ENCODE measurements at regions not wholly inside any gene's neighbourhood (a gene's known extent, or its start where the extent isn't known, plus 50 kb on each side); places are given as distances from the start of the nearest gene placed in this dataset.

- Histone ChIP-seq H3K27ac (no peak overlapping the region), H3K4me1 (no peaks in the 10 kb centered on the region), H3K27me3 (no peaks in the 10 kb centered on the region), H3K9me3 (no peaks in the 10 kb centered on the region), H3K36me3 (no peaks in the 10 kb centered on the region), H3K4me3 (no peak overlapping the region)
- DNase-seq: no peak
- intact Hi-C loops (cut with DNase I; ENCODE audit: low total_unique reads): no loop called here
- no peak for TF ChIP-seq CTCF (IDR thresholded peaks at IDR 0.05)
Observed at GRCh38 chr2:118440404-118441098, 352.3 kb downstream of the INSIG2 start.

- Histone ChIP-seq H3K4me3 (no peak overlapping the region), H3K27me3 (no peaks in the 10 kb centered on the region), H3K9me3 (no peaks in the 10 kb centered on the region), H3K4me1 (no peaks in the 10 kb centered on the region), H3K27ac (no peak overlapping the region), H3K36me3 (no peaks in the 10 kb centered on the region)
- no peak for DNase-seq
- TF ChIP-seq CTCF (IDR thresholded peaks at IDR 0.05): no peak
- intact Hi-C loops (cut with DNase I; ENCODE audit: low total_unique reads): no loop called here
Observed at GRCh38 chr2:118437501-118437900, 349.2 kb downstream of the INSIG2 start.

GRCh38 chr2:118431997-118432396 lies 343.7 kb downstream of the INSIG2 start:
- no peak for TF ChIP-seq CTCF (IDR thresholded peaks at IDR 0.05)
- no peak for DNase-seq

DNA sequence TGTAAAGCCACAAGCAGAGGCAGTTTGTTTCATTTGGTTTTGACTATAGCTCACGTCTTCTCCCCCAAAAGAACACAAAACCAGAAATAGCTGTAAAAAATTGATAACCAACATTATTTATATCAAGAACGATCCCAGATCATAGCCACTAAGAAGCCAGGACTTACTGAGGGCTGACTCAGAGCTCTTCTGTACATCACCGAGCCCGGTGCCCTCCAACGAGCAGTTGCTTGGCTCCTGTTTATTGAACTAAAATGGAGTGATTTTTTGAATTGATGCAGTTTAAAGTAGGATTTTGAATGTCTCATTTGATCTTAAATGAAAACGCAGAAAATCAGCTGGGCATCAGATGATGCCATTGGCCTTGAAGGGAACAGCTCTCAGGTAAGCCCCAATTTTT lies 343.3 kb downstream of the INSIG2 start:
- Histone ChIP-seq H3K36me3 (no peaks in the 10 kb centered on the region), H3K9me3 (peaks cover 0 to 8% (median 0%) of the 10 kb centered on the region in 3 donors), H3K27ac (no peak overlapping the region), H3K4me1 (no peaks in the 10 kb centered on the region), H3K27me3 (no peaks in the 10 kb centered on the region), H3K4me3 (no peak overlapping the region)
- DNase-seq: no peak
- intact Hi-C loops (cut with DNase I; ENCODE audit: low total_unique reads): no loop called here
- no peak for TF ChIP-seq CTCF (IDR thresholded peaks at IDR 0.05)

More at GRCh38 chr2:118431997-118432396, 343.7 kb downstream of the INSIG2 start:
- no peak overlapping the region for H3K27ac ChIP-seq
- H3K4me3 ChIP-seq: no peak overlapping the region
- H3K27me3 ChIP-seq: no peaks in the 10 kb centered on the region
- H3K9me3 ChIP-seq: peaks cover 0 to 8% (median 0%) of the 10 kb centered on the region in 3 donors
- intact Hi-C loops (cut with DNase I; ENCODE audit: low total_unique reads): no loop called here
- H3K36me3 ChIP-seq: no peaks in the 10 kb centered on the region
- H3K4me1 ChIP-seq: no peaks in the 10 kb centered on the region

- no peak for TF ChIP-seq CTCF (IDR thresholded peaks at IDR 0.05)
- DNase-seq: no peak
- Histone ChIP-seq H3K4me1 (no peaks in the 10 kb centered on the region), H3K36me3 (no peaks in the 10 kb centered on the region), H3K27me3 (no peaks in the 10 kb centered on the region), H3K27ac (no peak overlapping the region), H3K4me3 (no peak overlapping the region), H3K9me3 (peaks cover 0 to 8% (median 0%) of the 10 kb centered on the region in 3 donors)
- intact Hi-C loops (cut with DNase I; ENCODE audit: low total_unique reads): no loop called here
Observed at GRCh38 chr2:118431165-118431517, 342.9 kb downstream of the INSIG2 start.

Measured in tibial artery (tissue), 4 donors.